Hepatocyte (in vitro differentiated cells): ENCODE measurements at regions not wholly inside any gene's neighbourhood (a gene's known extent, or its start where the extent isn't known, plus 50 kb on each side); places are given as distances from the start of the nearest gene placed in this dataset.

Source experiments
- DNase-seq: peaks from one replicate; pipeline ENCODE4 v3.0.0-alpha.2; 2016; ENCODE audit warnings: low spot score
- H2AFZ ChIP-seq: fragments of 200-600 bp; sonication (generic); 2 replicates; pipeline ENCODE4 v1.6.0; 2016; ENCODE audit warnings: antibody characterized with exemption, mild to moderate bottlenecking
- H3K27ac ChIP-seq: fragments of 200-600 bp; sonication (generic); 2 replicates; pipeline ENCODE4 v1.5.1; 2016; ENCODE audit warnings: mild to moderate bottlenecking
- H3K27me3 ChIP-seq: fragments of 200-600 bp; sonication (generic); 2 replicates; pipeline ENCODE4 v1.6.1; 2016
- H3K36me3 ChIP-seq: fragments of 200-600 bp; sonication (generic); replicated peaks from 2 replicates; pipeline ENCODE4 v1.5.1; 2016; ENCODE audit warnings: low read depth; ENCODE audit not compliant: insufficient read depth
- H3K4me1 ChIP-seq: fragments of 200-600 bp; sonication (generic); 2 replicates; pipeline ENCODE4 v1.5.1; 2016; ENCODE audit warnings: mild to moderate bottlenecking, moderate library complexity; ENCODE audit not compliant: insufficient read depth
- H3K4me2 ChIP-seq: fragments of 200-600 bp; sonication (generic); 2 replicates; pipeline ENCODE4 v1.6.0; 2016
- H3K4me3 ChIP-seq: fragments of 200-600 bp; sonication (generic); 2 replicates; pipeline ENCODE4 v1.5.1; 2016; ENCODE audit warnings: mild to moderate bottlenecking
- H3K79me2 ChIP-seq: fragments of 200-600 bp; sonication (generic); 2 replicates; pipeline ENCODE4 v1.6.0; 2017; ENCODE audit warnings: mild to moderate bottlenecking
- H3K9me2 ChIP-seq: fragments of 200-600 bp; sonication (generic); replicated peaks from 2 replicates; pipeline ENCODE4 v1.6.0; 2017; ENCODE audit warnings: mild to moderate bottlenecking; ENCODE audit not compliant: insufficient read depth
- H3K9me3 ChIP-seq: fragments of 200-600 bp; sonication (generic); 2 replicates; pipeline ENCODE4 v1.5.1; 2016; ENCODE audit warnings: low read depth, mild to moderate bottlenecking
- H4K20me1 ChIP-seq: fragments of 200-600 bp; sonication (generic); 2 replicates; pipeline ENCODE4 v1.6.0; 2016; ENCODE audit warnings: mild to moderate bottlenecking; ENCODE audit not compliant: insufficient read depth, poor library complexity, severe bottlenecking
- EZH2 ChIP-seq: fragments of 200-600 bp; sonication (generic); IDR thresholded peaks from 2 replicates; pipeline ENCODE4 v1.6.1; 2016; ENCODE audit warnings: antibody characterized with exemption, mild to moderate bottlenecking, borderline replicate concordance
- EZH2phosphoT487 ChIP-seq: fragments of 200-600 bp; sonication (generic); IDR thresholded peaks from one replicate; pipeline ENCODE4 v1.6.1; 2018; ENCODE audit warnings: antibody characterized with exemption, mild to moderate bottlenecking, low read depth, moderate library complexity; ENCODE audit not compliant: unreplicated experiment, severe bottlenecking
- WGBS: methylation state at CpG from one replicate; pipeline ENCODE4 v1.1.6; 2016; ENCODE audit warnings: low lambda C conversion rate; ENCODE audit errors: missing lambda C conversion rate; 5-methylcytosine and 5-hydroxymethylcytosine counted together
- TF ChIP-seq, protein P1 (sequence below): fragments of 200-600 bp; sonication (generic); IDR thresholded peaks from 2 replicates; pipeline ENCODE4 v1.5.1; 2016; ENCODE audit warnings: antibody characterized with exemption, mild to moderate bottlenecking; ENCODE audit not compliant: poor library complexity

- no peak for DNase-seq
- Histone ChIP-seq H3K79me2 (no peaks in the 10 kb centered on the region), H3K9me2 (no peaks in the 10 kb centered on the region), H3K27me3 (no peaks in the 10 kb centered on the region), H3K27ac (peak overlapping the region; percentile 75), H3K9me3 (no peaks in the 10 kb centered on the region), H3K36me3 (no peaks in the 10 kb centered on the region), H3K4me1 (peaks cover 12% of the 10 kb centered on the region), H3K4me2 (peak overlapping the region; percentile 75), H4K20me1 (no peaks in the 10 kb centered on the region), H2AFZ (peak overlapping the region; percentile 20), H3K4me3 (no peak overlapping the region)
- 61% methylated on average over 8 of the region's 8 CpGs for WGBS
- TF ChIP-seq, protein P1, sequence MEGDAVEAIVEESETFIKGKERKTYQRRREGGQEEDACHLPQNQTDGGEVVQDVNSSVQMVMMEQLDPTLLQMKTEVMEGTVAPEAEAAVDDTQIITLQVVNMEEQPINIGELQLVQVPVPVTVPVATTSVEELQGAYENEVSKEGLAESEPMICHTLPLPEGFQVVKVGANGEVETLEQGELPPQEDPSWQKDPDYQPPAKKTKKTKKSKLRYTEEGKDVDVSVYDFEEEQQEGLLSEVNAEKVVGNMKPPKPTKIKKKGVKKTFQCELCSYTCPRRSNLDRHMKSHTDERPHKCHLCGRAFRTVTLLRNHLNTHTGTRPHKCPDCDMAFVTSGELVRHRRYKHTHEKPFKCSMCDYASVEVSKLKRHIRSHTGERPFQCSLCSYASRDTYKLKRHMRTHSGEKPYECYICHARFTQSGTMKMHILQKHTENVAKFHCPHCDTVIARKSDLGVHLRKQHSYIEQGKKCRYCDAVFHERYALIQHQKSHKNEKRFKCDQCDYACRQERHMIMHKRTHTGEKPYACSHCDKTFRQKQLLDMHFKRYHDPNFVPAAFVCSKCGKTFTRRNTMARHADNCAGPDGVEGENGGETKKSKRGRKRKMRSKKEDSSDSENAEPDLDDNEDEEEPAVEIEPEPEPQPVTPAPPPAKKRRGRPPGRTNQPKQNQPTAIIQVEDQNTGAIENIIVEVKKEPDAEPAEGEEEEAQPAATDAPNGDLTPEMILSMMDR = no peak
- TF ChIP-seq EZH2phosphoT487 (no peak), EZH2 (no peak)
Observed at GRCh38 chr21:38734646-38735365, 70.9 kb upstream of the ETS2 start.

DNA sequence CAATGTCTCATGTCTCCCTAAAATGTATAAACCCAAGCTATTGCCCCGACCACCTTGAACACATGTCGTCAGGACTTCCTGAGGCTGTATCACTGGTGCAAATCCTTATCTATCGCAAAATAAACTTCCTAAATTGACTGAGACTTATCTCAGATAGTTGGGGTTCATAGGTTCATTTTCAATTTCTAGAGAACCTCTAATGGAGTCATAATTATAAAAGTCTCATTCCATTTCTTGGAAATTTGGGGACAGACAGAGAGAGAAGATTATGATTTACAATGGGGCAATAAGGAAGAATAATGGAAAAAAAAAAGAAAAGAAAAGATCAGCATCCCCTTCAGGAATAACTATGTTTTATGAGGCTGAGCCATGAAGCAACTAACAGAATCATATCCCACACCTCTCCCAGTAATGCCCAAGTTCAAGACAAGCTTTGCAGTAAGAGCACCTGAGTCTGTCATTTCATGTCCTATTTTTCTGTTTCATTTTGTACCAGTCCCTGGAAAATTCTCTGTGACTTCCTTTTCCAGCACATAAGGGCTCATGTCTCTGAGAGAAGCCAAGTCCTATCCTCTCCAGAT is 70.0 kb upstream of the ETS2 start:
- Histone ChIP-seq H3K27me3 (no peaks in the 10 kb centered on the region), H3K4me1 (peaks cover 12% of the 10 kb centered on the region), H4K20me1 (no peaks in the 10 kb centered on the region), H3K9me2 (no peaks in the 10 kb centered on the region), H2AFZ (no peak overlapping the region), H3K27ac (peak overlapping the region; percentile 4), H3K9me3 (no peaks in the 10 kb centered on the region), H3K4me3 (no peak overlapping the region), H3K36me3 (no peaks in the 10 kb centered on the region), H3K79me2 (no peaks in the 10 kb centered on the region), H3K4me2 (no peak overlapping the region)
- DNase-seq = no peak
- whole genome bisulfite sequencing = 67% methylated on average over 3 of the region's 3 CpGs
- TF ChIP-seq, protein P1 = no peak
- no peak for TF ChIP-seq EZH2phosphoT487

DNA sequence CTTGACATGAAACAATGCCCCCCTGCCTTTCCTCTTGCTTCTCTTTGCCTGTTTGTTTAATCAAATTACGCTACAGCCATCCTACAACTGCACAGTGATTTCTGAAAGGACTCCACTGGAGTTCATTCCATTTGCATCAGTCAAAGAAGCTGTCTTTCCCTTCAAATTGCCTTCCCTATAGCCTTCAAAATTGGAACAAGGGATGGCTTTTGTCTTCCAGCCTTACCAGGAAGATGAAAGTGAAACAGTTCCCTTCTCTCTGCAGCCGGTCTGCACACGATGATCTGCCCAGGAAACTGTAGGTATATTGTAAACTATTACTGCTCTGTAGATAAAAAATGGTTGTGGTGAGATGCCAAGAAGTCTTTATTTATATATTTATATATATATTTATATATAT is 65.6 kb upstream of the ETS2 start:
- Histone ChIP-seq H3K4me3 (no peak overlapping the region), H3K4me1 (peaks cover 8% of the 10 kb centered on the region), H3K36me3 (no peaks in the 10 kb centered on the region), H3K27ac (no peak overlapping the region), H4K20me1 (no peaks in the 10 kb centered on the region), H3K4me2 (peak overlapping the region; percentile 4), H3K27me3 (no peaks in the 10 kb centered on the region), H3K9me3 (no peaks in the 10 kb centered on the region), H3K9me2 (no peaks in the 10 kb centered on the region), H2AFZ (no peak overlapping the region), H3K79me2 (no peaks in the 10 kb centered on the region)
- no peak for TF ChIP-seq EZH2phosphoT487
- no peak for TF ChIP-seq EZH2
- TF ChIP-seq, protein P1 = no peak
- no peak for DNase-seq
- 79% methylated on average over 3 of the region's 3 CpGs for WGBS
